COR-L47 (cell line): ENCODE measurements at regions not wholly inside any gene's neighbourhood (a gene's known extent, or its start where the extent isn't known, plus 50 kb on each side); places are given as distances from the start of the nearest gene placed in this dataset.

Experiments used
- DNase-seq: peaks from one replicate; lab custom pipeline; 2025; lab: John Stamatoyannopoulos, UW

DNA sequence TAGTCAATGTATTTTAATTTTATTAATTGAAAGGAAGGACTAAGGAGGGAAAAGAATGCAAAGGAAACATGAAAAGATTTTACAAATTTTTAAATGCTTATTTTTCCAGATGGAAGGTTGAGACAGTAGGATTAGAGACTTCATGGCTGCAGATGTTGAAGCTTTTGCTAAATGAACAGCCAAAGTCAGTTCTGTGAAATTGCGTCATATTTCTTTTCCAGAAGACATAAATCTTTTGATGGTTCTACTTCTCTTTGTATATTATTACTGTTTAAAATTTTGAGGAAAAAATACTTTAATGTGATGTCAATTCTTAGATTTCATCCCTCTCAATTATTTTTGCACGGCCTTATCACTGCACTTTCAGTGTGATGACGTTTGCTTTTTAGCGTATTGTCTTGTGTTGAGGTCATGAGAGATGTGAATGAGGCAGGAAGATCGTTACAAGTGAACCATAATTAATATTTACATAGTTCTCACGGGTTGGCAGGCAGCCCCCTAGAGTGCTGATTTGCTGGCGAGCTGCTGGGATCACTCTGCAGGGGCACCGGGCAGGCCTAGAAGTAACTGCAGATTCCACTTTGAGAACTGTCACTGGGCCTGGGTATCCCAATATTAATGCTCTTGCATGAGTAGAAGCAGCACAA is 158.1 kb downstream of the TBXT start:
- DNase-seq = no peak

DNA sequence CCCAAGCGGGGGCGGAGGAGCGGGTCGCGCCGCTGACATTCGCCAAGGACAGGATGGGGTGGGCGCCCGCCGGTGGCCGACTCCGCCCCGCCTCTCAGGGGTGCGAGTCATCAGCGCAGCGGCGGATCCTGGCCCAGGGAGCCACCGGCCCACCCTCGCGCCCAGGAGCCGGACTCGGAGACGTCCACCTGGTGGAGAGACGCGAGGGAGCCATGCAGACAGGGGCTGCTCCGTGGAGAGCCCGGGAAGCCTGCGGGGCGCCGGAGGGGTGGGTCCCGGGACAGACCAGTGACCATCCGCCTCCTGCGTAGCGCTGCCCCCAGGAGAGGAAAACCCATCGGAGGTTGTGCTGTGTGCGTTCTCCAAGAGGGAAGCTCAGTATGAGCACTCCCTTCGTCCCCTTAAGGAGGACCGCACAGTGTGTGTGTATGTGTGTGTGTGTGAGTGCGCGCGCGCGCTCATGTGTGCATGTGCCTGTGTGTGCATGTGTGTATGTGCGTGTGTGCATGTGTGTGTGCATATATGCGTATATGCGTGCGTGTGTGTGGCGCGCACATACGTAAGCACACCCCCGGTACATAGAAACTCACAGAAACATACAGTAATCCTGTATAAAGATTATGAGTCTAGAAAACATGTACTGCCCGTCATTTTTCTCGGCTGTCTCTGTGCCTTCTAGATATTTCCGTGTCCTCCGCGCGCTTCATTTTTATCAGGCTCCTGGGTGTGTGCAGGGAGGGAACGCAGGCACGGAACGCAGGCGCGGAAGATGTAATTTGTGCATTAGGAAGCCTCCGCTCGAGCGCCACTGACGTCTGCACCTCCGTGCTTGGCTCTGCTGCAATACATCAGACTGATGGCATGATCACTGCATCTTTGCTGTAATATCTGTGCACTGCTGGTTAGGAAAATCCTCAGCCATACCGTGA is 158.9 kb downstream of the TBXT start:
- no peak for DNase-seq

- no peak for DNase-seq
Observed at GRCh38 chr6:166007349-166008263, 160.0 kb downstream of the TBXT start.

DNA sequence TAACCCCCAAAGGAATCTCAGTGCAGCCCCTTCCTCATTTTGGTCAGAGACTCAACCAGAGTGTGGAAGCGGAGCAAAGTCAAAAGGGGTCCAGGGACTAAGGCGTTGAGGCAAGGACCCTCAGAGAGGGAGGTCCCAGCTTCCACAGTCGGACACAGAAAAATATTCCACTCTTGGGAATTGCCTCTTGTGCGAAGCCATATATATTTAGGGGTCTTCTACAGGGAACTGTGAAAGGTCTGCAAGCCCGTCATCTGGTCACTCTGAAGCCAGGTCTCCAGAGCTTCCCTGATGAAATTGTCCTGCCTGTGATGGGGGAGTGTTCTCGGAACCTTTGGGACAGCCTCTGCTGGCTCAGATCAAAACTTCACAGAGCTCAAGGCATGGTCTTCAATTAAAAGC is 160.8 kb downstream of the TBXT start:
- no peak for DNase-seq

DNA sequence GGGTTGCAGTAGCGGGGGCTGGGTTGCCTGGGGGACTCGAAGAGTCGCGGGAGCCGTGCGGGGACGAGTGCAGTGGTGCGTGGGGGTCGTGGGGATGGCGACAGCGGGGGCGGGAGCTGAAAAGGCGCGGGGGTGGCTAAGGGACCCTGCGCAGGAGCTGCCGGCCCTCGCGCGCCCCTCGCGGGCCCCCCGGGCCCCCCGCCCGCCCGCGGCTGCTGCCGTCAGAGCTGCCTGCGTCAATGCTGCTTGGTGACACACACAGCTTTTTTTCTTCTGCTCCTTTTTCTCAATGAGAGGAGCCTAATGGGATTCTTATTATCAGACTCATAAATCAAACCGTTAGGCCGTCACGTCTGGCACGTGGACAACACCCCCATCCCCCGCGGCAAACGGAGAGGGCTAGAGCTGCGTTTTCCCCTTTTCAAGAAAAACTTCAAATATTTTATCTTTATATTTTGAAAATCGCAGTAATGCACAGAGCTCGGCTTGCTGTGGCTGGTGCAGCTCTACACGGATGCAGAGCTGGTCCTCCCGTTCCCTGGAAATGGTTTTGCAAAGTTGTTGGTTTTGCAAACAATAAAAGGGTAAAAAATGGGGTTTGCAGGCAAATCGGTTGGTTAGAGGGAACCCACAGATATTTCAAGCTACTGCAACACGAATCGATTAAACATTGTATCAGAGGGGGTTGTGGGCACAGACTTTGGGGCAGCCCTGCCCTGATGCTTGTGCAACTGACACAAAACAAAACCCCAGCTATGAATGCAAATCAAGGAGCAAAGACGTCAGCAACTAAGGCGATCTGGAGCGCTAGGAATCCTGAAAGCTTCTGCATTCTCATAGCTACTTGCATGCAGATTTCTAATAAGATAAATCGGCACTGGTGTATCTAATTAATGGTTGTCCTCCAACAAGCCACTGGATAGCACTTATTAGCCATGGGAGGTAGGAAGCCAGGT is 161.4 kb downstream of the TBXT start:
- DNase-seq = no peak

DNA sequence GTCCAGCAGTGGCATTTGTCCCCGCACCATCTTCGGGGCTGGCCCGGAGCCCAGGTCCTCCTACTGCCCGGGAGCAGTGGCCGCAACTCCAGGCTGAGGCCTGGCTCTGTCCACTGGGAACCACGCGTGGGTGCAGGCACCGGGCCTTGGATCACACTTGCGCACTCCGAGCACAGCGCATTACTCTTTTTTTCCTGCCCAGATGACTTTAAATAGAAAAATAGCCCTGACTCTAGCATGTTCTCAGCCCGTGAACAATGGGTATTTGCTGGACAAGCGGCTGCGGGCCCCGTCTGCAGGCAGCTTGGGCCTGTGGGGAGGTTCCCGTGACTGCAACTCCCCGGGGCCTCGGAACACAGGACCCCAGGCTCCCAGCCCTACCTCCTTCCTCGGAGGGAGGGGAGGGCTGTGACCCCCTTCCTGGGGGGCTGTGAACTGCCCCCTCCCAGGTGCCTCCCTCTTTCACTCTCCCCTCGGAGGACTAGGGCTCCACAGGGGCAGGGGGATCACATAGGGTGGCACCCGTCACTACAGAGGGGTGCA is 162.2 kb downstream of the TBXT start:
- DNase-seq = no peak

DNA sequence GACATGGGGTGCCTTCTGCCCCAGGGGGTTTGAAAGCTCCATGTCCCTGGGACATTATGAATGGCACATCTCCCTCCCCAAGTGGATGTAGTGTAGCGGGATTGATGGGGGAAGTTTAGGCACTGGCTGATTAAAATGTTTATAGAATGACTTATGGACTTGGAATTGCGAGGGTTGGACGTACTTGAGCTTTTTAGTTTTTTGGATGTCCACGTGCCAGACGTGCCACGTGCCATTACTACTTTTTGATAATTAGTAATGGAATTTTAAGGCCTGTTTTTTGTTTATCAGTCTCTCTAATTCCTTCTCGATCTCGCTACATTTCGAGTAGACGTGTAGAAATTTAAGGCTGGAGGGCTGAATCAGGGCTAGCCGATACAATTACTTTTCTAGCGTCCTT is 162.8 kb downstream of the TBXT start:
- DNase-seq = no peak

- DNase-seq = no peak
Observed at GRCh38 chr6:166004471-166004870, 163.2 kb downstream of the TBXT start.

- DNase-seq = no peak
Observed at GRCh38 chr6:166003569-166003968, 164.1 kb downstream of the TBXT start.

DNA sequence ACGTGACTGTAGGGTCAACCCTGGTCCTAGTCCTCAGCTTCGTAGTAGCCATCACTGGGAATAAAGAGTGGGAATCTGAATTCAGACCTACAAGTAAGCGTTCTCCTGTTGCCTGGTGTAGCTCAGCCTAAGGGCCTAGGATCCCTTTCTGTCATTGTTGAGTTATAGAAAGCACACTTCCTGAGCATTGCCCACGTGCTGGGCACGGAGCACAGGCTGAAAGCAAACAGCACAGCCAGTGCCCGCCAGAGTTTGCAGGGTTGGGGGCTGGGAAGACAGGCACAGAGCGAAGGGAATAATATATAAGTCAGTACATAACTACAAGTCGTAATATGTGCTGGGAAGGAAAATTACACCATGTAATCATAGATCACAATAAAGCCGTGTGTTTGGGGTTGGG is 166.3 kb downstream of the TBXT start:
- DNase-seq = no peak

DNA sequence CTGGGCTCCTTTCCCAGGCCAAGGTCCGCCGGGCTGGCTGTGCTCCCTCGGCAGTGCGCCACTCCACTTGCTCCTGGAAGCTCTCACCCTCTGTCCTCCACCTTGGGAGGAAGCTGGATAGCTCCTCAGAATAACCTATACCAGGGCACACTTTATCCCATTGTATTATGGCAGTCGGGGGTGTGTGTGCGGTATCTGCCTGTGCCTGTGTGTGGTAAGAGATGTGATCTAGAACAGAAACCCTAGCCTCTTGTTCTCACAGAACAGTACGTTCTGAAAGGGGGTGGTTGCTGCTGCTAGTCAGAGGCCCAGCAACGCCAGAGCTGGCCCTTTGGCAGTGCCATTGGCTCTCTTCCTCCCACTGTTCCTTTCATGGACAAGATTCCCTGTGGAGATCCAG is 168.4 kb downstream of the TBXT start:
- DNase-seq = no peak

DNA sequence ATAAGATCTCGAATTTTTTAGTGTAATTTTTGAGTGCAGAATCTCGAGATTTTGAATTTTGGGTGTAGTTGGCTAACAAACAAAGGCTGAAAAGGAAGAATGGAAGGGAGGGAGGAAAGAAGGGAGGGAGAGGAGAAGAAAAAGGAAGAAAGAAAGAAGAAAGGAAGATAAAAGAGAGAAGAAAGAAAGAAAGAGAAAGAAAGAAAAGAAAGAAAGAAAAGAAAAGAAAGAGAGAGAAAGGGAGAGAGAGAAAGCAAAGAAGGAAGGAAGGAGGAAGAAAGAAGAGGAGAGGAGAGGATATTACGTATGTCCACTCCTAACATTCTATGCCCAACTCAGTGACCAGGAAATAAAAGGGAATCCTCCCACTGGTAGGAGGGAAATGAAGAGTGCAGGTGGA is 169.6 kb downstream of the TBXT start:
- DNase-seq = no peak

DNA sequence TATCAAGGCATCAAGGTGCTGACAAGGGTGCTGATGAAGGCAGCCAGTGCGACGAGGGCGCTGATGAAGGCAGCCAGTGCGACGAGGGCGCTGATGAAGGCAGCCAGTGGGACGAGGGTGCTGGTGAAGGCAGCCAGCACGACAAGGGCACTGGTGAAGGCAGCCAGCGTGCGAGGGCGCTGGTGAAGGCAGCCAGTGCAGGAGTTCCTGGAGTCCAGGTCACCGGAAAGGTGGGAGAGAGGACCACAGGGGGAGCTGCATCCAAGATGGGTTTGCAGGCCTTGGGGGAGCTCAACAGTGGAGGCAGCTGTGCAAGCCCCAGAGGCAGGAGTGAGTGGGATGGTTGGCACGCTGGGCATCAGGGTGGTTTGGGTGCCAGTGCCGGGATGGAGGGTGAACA is 176.3 kb downstream of the TBXT start:
- DNase-seq = no peak

- no peak for DNase-seq
Observed at GRCh38 chr6:165990216-165990615, 177.4 kb downstream of the TBXT start.

- DNase-seq = no peak
Observed at GRCh38 chr6:165988757-165989456, 178.7 kb downstream of the TBXT start.

GRCh38 chr6:165988302-165988756 is 179.3 kb downstream of the TBXT start:
- DNase-seq = no peak

DNA sequence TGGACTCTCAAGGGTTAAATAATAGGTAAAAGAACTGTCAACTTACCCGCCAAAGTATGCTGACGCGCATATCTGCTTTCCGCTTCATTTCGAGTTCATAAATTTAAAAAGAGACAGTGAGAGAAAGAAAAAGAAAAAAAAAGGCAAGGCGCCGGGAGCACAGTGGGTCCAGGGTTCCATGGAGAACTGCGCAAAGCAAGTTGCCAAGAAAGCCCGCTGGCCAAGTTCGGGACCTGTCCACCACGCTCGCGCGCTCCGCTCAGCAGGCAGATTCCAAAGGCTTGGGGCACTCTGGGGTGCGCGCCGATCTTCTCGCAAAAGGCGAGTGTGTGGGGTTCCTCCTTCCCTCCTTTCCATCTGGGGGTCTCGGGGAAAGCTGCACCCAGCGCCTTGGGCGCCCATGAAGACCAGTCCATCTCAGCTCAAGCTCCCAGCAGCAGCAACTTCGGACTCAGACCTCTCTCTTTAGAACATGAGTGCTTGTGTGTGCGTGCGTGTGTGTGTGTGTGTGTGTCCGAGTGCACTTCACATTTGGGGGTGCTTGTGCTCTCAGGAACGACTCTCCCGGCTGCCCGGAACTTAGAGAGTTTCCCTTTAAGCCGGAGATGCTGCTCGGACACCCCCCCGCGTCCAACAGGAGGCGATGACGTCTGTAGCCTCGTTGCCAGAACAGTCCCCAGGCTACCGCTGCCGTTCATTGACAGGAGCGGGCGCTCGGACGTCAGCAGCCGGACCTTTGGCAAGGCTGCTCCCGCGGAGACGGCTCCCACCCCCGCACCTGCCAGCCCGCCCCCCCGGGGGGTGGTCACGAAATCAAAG is 180.0 kb downstream of the TBXT start:
- no peak for DNase-seq

GRCh38 chr6:165986914-165987482 is 180.7 kb downstream of the TBXT start:
- no peak for DNase-seq

- no peak for DNase-seq
Observed at GRCh38 chr6:165986311-165986913, 181.2 kb downstream of the TBXT start.
